Endodermal cell (in vitro differentiated cells): ENCODE measurements at regions not wholly inside any gene's neighbourhood (a gene's known extent, or its start where the extent isn't known, plus 50 kb on each side); places are given as distances from the start of the nearest gene placed in this dataset.

ENCODE experiments used
- DNase-seq: peaks from one replicate; pipeline ENCODE4 v3.0.0-alpha.2; 2017
- H3K27ac ChIP-seq: 2 replicates; pipeline ENCODE4 v1.5.1; 2013; ENCODE audit warnings: mild to moderate bottlenecking, low read depth, low read length, moderate library complexity
- H3K27me3 ChIP-seq: 2 replicates; pipeline ENCODE4 v1.6.1; 2013; ENCODE audit warnings: mild to moderate bottlenecking, low read length, moderate library complexity; ENCODE audit not compliant: insufficient read depth, control insufficient read depth, poor library complexity, severe bottlenecking
- H3K36me3 ChIP-seq: 2 replicates; pipeline ENCODE4 v1.7.0; 2013; ENCODE audit warnings: mild to moderate bottlenecking, low read length, moderate library complexity; ENCODE audit not compliant: control insufficient read depth, insufficient read depth
- H3K4me1 ChIP-seq: one replicate; pipeline ENCODE4 v1.7.0; 2013; ENCODE audit warnings: low read length; ENCODE audit not compliant: control insufficient read depth, insufficient read depth
- H3K4me3 ChIP-seq: 2 replicates; pipeline ENCODE4 v1.5.1; 2013; ENCODE audit warnings: mild to moderate bottlenecking, low read length, moderate library complexity
- H3K9ac ChIP-seq: 2 replicates; pipeline ENCODE4 v1.6.1; 2013; ENCODE audit warnings: mild to moderate bottlenecking, low read length, moderate library complexity; ENCODE audit not compliant: poor library complexity, severe bottlenecking; ENCODE audit errors: extremely low read depth
- H3K9me3 ChIP-seq: 2 replicates; pipeline ENCODE4 v1.6.1; 2013; ENCODE audit warnings: mild to moderate bottlenecking, low read length, moderate library complexity; ENCODE audit not compliant: control insufficient read depth
- H3K27ac Mint-ChIP-seq: 2 replicates; pipeline ENCODE4 v1.8.0; 2020; ENCODE audit warnings: mixed read lengths
- H3K27me3 Mint-ChIP-seq: 2 replicates; pipeline ENCODE4 v1.8.0; 2021; ENCODE audit warnings: mild to moderate bottlenecking, mixed read lengths; ENCODE audit not compliant: insufficient read depth
- H3K36me3 Mint-ChIP-seq: 2 replicates; pipeline ENCODE4 v1.8.0; 2020; ENCODE audit warnings: low read depth, mixed read lengths
- H3K4me1 Mint-ChIP-seq: 2 replicates; pipeline ENCODE4 v1.8.0; 2020; ENCODE audit warnings: mixed read lengths
- H3K4me3 Mint-ChIP-seq: 2 replicates; pipeline ENCODE4 v1.8.0; 2020; ENCODE audit warnings: mild to moderate bottlenecking, moderate library complexity, mixed read lengths
- H3K9me3 Mint-ChIP-seq: 2 replicates; pipeline ENCODE4 v1.8.0; 2020; ENCODE audit warnings: mild to moderate bottlenecking, mixed read lengths
- WGBS, 2 experiments: methylation state at CpG; one replicate each; pipeline versions ENCODE4 v1.1.5 to v1.1.7; 2013; ENCODE audit warnings: missing lambda C conversion rate in 2 of 2, mixed read lengths in 1 of 2; ENCODE audit not compliant: insufficient coverage in 1 of 2, insufficient read length in 1 of 2; 5-methylcytosine and 5-hydroxymethylcytosine counted together
- TF ChIP-seq, protein P1 (sequence below): fragments of 200-600 bp; sonication (generic); conservative IDR thresholded peaks from 2 replicates; pipeline ENCODE4 v1.5.0; 2021; ENCODE audit warnings: antibody characterized with exemption, mild to moderate bottlenecking

DNA sequence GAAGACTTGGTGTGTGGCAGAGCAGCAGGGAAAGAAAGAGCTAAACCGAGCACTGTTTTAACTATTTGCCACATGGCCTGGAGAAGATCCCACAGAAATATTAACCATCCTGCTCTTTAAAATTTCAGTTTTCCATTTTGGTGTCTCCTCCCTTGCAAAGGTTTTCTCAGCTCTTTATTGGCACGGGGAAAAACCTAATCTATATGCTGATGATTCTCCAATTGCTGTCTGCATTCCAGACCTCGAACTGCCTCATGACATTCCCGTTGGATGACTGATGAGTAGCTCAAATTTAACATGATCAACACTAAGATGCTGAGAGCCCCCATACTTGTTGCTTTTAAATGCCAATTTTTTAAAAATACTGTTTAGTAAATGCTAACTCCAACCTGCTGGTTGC lies 115.0 kb downstream of the EMP1 start:
- WGBS, 2 experiments: 77 to 88% methylated on average over 3 to 4 of the region's 4 CpGs
- H3K9me3 Mint-ChIP-seq: peaks cover 8% of the 10 kb centered on the region
- H3K4me3 Mint-ChIP-seq: no peak overlapping the region
- DNase-seq: no peak
- Histone ChIP-seq H3K4me1 (no peaks in the 10 kb centered on the region), H3K9me3 (peaks cover 9% of the 10 kb centered on the region), H3K9ac (no peak overlapping the region), H3K27ac (no peak overlapping the region), H3K4me3 (no peak overlapping the region), H3K36me3 (no peaks in the 10 kb centered on the region), H3K27me3 (peaks cover 6% of the 10 kb centered on the region)
- H3K27ac Mint-ChIP-seq: no peak overlapping the region
- H3K27me3 Mint-ChIP-seq: peaks cover 14% of the 10 kb centered on the region
- TF ChIP-seq, protein P1, sequence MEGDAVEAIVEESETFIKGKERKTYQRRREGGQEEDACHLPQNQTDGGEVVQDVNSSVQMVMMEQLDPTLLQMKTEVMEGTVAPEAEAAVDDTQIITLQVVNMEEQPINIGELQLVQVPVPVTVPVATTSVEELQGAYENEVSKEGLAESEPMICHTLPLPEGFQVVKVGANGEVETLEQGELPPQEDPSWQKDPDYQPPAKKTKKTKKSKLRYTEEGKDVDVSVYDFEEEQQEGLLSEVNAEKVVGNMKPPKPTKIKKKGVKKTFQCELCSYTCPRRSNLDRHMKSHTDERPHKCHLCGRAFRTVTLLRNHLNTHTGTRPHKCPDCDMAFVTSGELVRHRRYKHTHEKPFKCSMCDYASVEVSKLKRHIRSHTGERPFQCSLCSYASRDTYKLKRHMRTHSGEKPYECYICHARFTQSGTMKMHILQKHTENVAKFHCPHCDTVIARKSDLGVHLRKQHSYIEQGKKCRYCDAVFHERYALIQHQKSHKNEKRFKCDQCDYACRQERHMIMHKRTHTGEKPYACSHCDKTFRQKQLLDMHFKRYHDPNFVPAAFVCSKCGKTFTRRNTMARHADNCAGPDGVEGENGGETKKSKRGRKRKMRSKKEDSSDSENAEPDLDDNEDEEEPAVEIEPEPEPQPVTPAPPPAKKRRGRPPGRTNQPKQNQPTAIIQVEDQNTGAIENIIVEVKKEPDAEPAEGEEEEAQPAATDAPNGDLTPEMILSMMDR: no peak
- no peaks in the 10 kb centered on the region for H3K36me3 Mint-ChIP-seq
- peaks cover 8% of the 10 kb centered on the region for H3K4me1 Mint-ChIP-seq

DNA sequence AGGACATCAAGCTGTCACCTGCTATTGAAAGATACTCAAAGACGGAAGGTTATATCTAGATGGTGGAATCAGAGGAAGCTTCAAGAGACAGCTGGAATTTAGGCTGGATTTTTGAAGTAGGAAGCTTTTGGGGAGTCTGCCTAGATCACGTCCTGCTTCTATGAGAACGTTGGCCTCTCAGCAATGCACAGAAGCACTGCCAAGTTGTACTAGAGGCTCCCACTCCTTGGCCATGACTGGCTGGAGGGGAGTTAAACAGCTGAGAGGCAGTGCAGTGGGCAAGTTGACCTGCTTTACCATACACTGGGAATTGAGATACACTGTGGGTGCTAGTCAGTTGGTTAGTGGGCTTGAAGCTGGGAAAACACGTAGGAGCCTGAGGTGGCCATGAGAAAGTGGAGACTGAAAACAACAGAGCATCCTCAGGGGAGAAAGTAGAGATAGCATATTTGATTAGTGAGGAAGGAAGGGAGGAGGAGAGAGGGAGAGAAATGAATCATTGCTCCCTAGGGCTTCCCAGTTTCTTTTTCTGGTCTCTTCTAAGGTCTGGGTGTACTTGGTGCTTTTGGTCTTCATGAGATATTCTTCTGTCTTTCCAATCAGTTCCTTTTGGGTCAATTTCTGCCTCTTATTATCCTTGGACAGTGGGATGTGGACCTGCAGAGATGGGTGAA lies 110.8 kb downstream of the EMP1 start:
- H3K9me3 Mint-ChIP-seq: no peaks in the 10 kb centered on the region
- peaks cover 6% of the 10 kb centered on the region for H3K27me3 ChIP-seq
- no peaks in the 10 kb centered on the region for H3K9me3 ChIP-seq
- H3K36me3 ChIP-seq: no peaks in the 10 kb centered on the region
- TF ChIP-seq, protein P1: no peak
- no peak for DNase-seq
- no peak overlapping the region for H3K4me3 ChIP-seq
- H3K4me1 Mint-ChIP-seq: peaks cover 12% of the 10 kb centered on the region
- H3K27ac Mint-ChIP-seq: no peak overlapping the region
- H3K9ac ChIP-seq: no peak overlapping the region
- H3K36me3 Mint-ChIP-seq: peaks cover 2% of the 10 kb centered on the region
- no peak overlapping the region for H3K4me3 Mint-ChIP-seq
- peaks cover 29% of the 10 kb centered on the region for H3K27me3 Mint-ChIP-seq
- 91 to 94% methylated on average over 2 to 4 of the region's 4 CpGs for WGBS, 2 experiments
- H3K4me1 ChIP-seq: no peaks in the 10 kb centered on the region
- no peak overlapping the region for H3K27ac ChIP-seq

DNA sequence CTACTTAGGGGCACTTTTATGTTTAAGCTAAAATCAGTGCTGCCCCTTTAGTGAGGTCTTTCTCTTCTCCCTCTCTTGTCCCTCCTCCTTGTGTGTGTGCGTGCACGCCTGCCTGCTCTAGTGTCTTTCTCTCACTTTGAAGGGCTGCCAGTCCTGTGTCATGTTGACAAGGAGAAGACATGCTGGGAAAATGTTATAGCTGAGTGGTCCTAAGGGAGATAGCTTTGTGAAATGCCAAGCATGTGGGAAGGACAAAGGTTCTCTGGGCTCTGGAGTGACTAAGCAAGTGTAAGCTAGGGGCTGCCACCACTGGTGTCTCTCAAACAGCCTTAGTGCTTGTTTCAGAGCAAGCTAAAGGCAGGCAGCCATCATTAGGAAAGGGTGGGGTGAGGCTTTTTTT lies 108.4 kb downstream of the EMP1 start:
- peaks cover 13% of the 10 kb centered on the region for H3K9me3 Mint-ChIP-seq
- H3K36me3 Mint-ChIP-seq: peaks cover 14% of the 10 kb centered on the region
- Histone ChIP-seq H3K36me3 (no peaks in the 10 kb centered on the region), H3K9me3 (no peaks in the 10 kb centered on the region), H3K9ac (no peak overlapping the region), H3K27ac (no peak overlapping the region), H3K4me3 (no peak overlapping the region), H3K27me3 (peaks cover 6% of the 10 kb centered on the region), H3K4me1 (no peaks in the 10 kb centered on the region)
- no peak overlapping the region for H3K27ac Mint-ChIP-seq
- no peak for DNase-seq
- H3K27me3 Mint-ChIP-seq: peaks cover 36% of the 10 kb centered on the region
- H3K4me1 Mint-ChIP-seq: peaks cover 7% of the 10 kb centered on the region
- TF ChIP-seq, protein P1: no peak
- WGBS, 2 experiments: 100% methylated on average over 2 of the region's 2 CpGs; no CpG with 5 or more reads in 1 of the 2 experiments
- no peak overlapping the region for H3K4me3 Mint-ChIP-seq
